ENCODE measurements at regions not wholly inside any gene's neighbourhood (a gene's known extent, or its start where the extent isn't known, plus 50 kb on each side); places are given as distances from the start of the nearest gene placed in this dataset.
"Not testable (repeated sequence)": the region's sequence is repeated elsewhere in the genome, so short reads cannot be mapped to it uniquely, and the experiment has no call there.

GRCh38 chrX:95218976-95219375, 1465.7 kb upstream of the DIAPH2 start:
- intact Hi-C loops (cut with DNase I), result no loop called here
- DNase-seq (ENCODE audit: low spot score), result no peak

DNA sequence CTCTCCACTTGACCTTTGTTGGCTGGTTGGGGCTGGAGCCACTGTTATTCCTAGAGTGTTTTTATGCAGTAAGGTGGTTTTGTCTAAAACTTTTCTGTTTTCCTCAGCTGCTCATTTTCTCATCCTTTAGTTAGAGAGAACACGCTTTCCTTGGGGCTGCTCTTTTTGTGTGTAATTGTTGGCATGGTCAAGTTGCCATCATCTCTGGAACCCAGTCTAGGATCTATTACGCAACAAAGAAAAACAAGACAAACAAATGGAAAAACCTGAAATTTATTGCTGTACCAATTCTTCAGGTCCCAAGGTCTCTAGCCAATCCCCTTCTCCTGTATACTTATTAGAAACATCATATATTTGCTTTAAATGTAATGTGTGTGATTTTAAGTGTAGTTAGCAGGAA, 1436.3 kb upstream of the DIAPH2 start:
- no peak for DNase-seq (ENCODE audit: low spot score)
- intact Hi-C loops (cut with DNase I), result no loop called here

- no peak for DNase-seq (ENCODE audit: low spot score)
- intact Hi-C loops (cut with DNase I), result no loop called here
Observed at GRCh38 chrX:95290455-95290854, 1394.2 kb upstream of the DIAPH2 start.

- intact Hi-C loops (cut with DNase I), result no loop called here
- no peak for DNase-seq (ENCODE audit: low spot score)
Observed at GRCh38 chrX:95291561-95291960, 1393.1 kb upstream of the DIAPH2 start.

GRCh38 chrX:95318882-95319281, 1365.8 kb upstream of the DIAPH2 start:
- DNase-seq (ENCODE audit: low spot score), result no peak
- intact Hi-C loops (cut with DNase I), result no loop called here

- intact Hi-C loops (cut with DNase I), result no loop called here
- no peak for DNase-seq (ENCODE audit: low spot score)
Observed at GRCh38 chrX:95325185-95325584, 1359.5 kb upstream of the DIAPH2 start.

- no peak for DNase-seq (ENCODE audit: low spot score)
- intact Hi-C loops (cut with DNase I), result no loop called here
Observed at GRCh38 chrX:95330292-95330691, 1354.3 kb upstream of the DIAPH2 start.

DNA sequence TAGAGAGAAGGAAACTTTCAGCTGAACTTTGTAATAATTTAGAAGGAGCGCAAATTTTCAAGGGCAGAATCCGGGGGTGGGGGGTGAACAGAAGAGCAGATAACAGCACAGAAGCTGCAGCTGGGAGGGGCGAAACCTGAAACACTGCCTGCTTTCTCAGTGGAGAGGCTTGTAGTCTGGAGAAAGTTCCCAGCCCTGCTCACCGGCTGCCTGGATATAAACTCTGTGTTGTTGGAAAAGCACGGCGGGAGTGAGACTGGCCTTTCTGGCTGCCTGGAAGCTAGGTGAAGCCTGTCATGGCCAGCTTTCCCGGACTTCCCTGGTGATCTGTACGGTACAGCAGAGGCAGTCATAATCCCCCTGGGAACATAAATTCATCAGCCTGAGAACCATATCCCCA, 1352.1 kb upstream of the DIAPH2 start:
- intact Hi-C loops (cut with DNase I), result no loop called here
- DNase-seq (ENCODE audit: low spot score), result no peak

DNA sequence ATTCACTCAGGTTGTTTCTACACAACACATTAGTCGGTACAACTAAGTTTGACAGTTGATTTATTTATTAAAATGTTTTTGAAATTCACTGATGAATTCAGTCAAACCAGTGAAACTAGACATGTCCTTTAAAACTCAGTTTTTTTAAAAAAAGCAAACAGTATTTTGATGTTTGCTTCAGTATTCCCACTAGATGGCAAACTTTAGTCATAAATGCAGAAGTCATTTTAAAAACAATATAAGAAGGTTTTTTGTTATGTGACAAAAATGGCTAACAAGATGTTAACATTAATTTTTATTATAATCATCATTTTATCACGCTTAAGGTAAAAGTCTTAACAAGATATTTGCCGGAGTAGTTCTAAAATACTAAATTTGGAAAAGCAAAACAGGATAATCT, 1337.8 kb upstream of the DIAPH2 start:
- no peak for DNase-seq (ENCODE audit: low spot score)
- intact Hi-C loops (cut with DNase I), result no loop called here

- intact Hi-C loops (cut with DNase I), result no loop called here
- DNase-seq (ENCODE audit: low spot score), result no peak
Observed at GRCh38 chrX:95350774-95351488, 1333.7 kb upstream of the DIAPH2 start.

DNA sequence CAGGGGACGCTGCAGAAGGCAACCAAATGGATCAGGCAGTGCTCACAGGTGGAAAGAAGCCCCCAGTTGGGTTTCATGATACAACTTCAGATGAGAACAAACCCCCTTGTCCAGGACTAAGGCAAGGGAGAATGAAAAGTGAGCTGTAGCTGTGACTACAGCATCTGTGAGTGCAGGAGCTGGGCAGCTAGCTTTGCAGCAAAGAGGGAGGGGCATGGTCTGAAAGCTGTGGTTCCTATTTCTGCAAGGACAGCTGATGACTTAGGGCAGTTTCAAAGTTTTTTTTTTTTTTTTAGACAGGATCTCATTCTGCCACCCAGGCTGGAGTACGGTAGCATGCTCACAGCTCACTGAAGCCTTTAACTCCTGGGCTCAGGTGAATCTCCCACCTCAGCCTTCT, 1317.4 kb upstream of the DIAPH2 start:
- intact Hi-C loops (cut with DNase I), result no loop called here
- no peak for DNase-seq (ENCODE audit: low spot score)

GRCh38 chrX:95382799-95383198, 1301.8 kb upstream of the DIAPH2 start:
- DNase-seq (ENCODE audit: low spot score), result no peak
- intact Hi-C loops (cut with DNase I), result no loop called here

DNA sequence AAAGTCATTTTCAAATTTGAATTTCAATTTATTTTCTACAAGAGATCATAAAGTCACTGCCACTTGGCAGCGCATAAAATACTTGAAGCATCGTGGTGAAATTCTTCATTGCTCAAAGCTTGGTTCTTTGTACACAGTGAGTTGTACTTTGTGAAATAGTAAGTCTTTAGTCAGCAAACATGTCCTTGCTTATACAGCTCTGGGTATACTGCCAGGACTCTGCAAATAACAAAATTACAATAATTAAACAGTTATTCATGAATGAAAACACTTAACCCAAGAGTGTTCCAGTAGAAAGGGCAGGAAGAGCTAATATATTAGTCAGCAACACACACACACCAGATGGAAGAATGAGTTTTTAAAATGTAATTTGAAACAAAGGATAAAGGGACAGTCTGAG, 1300.9 kb upstream of the DIAPH2 start:
- DNase-seq (ENCODE audit: low spot score), result no peak
- intact Hi-C loops (cut with DNase I), result no loop called here

- no peak for DNase-seq (ENCODE audit: low spot score)
- intact Hi-C loops (cut with DNase I), result no loop called here
Observed at GRCh38 chrX:95427389-95427788, 1257.3 kb upstream of the DIAPH2 start.

DNA sequence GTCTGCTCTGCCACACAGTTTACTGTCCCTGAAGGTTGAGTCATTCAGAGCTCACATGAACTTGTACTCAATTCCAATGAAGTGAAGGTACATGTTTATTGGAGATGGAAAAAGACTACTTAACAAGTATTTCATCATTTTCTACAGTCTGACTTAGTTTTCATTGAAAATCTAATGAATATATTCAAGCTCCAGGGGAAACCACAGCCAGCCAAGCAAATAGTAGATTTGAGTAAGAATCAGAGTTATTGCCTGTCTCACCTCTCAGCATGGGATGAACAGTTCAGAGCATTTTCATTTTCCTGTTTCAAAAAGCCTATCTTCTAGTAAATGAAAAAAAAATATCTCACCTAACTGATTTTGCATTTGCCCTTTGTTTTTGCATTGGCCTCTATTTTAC, 1249.4 kb upstream of the DIAPH2 start:
- intact Hi-C loops (cut with DNase I), result no loop called here
- no peak for DNase-seq (ENCODE audit: low spot score)

- DNase-seq (ENCODE audit: low spot score), result no peak
- intact Hi-C loops (cut with DNase I), result no loop called here
Observed at GRCh38 chrX:95441836-95442235, 1242.8 kb upstream of the DIAPH2 start.

- intact Hi-C loops (cut with DNase I), result no loop called here
- no peak for DNase-seq (ENCODE audit: low spot score)
Observed at GRCh38 chrX:95484781-95485180, 1199.9 kb upstream of the DIAPH2 start.

GRCh38 chrX:95505721-95506120, 1178.9 kb upstream of the DIAPH2 start:
- intact Hi-C loops (cut with DNase I), result no loop called here
- no peak for DNase-seq (ENCODE audit: low spot score)

DNA sequence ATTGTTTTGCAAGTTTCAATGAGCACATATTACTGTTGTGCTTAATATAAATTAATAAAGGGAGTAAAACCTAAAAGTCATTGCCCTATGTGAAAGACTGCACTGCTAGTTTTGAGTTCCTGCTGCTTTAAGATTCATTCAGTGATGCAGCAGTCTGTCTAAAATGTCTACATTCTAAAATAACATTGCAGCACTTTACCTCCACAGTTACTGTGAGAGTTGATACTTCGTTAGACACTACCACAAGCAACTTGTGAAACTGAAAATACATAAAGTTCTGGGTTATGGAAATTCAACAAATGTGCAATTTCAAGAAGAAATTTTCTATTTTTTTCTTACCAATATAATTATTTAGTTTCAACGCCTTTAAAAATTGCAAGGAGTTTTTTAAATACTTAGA, 1175.2 kb upstream of the DIAPH2 start:
- DNase-seq (ENCODE audit: low spot score), result no peak
- intact Hi-C loops (cut with DNase I), result no loop called here

DNA sequence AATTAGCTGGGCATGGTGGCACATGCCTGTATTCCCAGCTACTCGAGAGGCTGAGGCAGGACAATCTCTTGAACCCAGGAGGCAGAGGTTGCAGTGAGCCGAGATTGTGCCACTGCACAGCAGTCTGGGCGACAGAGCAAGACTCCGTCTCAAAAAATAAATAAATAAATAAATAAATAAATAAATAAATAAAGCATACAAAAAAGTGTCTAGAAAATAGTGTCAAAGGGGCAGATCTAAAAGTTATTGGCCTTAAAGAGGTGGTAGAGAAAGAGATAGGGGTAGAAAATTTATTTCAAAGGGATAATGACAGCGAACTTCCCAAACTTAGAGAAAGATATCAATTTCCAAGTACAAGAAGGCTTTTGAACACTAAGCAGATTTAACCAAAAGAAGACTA, 1160.6 kb upstream of the DIAPH2 start:
- intact Hi-C loops (cut with DNase I); DNase-seq (ENCODE audit: low spot score): not testable (repeated sequence)

GRCh38 chrX:95536111-95536510, 1148.5 kb upstream of the DIAPH2 start:
- no peak for DNase-seq (ENCODE audit: low spot score)
- intact Hi-C loops (cut with DNase I), result no loop called here

- no peak for DNase-seq (ENCODE audit: low spot score)
- intact Hi-C loops (cut with DNase I), result no loop called here
Observed at GRCh38 chrX:95536661-95537060, 1148.0 kb upstream of the DIAPH2 start.

Measured in cardiac septum (tissue), 1 donor.